Activated CD4-positive, alpha-beta memory T cell treated with anti-CD3 and anti-CD28 coated beads, Interleukin-2, amount 10 ng/mL, durations not matched to agents 7 days and 5 days (primary cell): ENCODE measurements at regions not wholly inside any gene's neighbourhood (a gene's known extent, or its start where the extent isn't known, plus 50 kb on each side); places are given as distances from the start of the nearest gene placed in this dataset.

Source experiments
- CTCF ChIA-PET: fragments of 350-600 bp; sonication (Branson Sonifier 250); formaldehyde crosslinking; loops from one replicate; lab custom pipeline; 2021; ENCODE audit warnings: antibody characterized with exemption, inconsistent platforms; lab: Charles Lee
- POLR2A ChIA-PET: fragments of 350-600 bp; sonication (Branson Sonifier 250); formaldehyde crosslinking; loops from one replicate; lab custom pipeline; 2021; ENCODE audit warnings: antibody characterized with exemption; lab: Charles Lee
- DNase-seq: peaks from one replicate; pipeline ENCODE4 v3.0.0-alpha.2; 2020
- H3K27ac Mint-ChIP-seq: one replicate; pipeline ENCODE4 v1.8.0; 2021; ENCODE audit warnings: mild to moderate bottlenecking, mixed read lengths
- H3K27me3 Mint-ChIP-seq: one replicate; pipeline ENCODE4 v1.8.0; 2021; ENCODE audit warnings: mixed read lengths
- H3K36me3 Mint-ChIP-seq: one replicate; pipeline ENCODE4 v1.8.0; 2021; ENCODE audit warnings: low read depth, mixed read lengths
- H3K4me1 Mint-ChIP-seq: one replicate; pipeline ENCODE4 v1.8.0; 2021; ENCODE audit warnings: mixed read lengths
- H3K4me3 Mint-ChIP-seq: one replicate; pipeline ENCODE4 v1.8.0; 2021; ENCODE audit warnings: mild to moderate bottlenecking, mixed read lengths
- H3K9me3 Mint-ChIP-seq: one replicate; pipeline ENCODE4 v1.8.0; 2021; ENCODE audit warnings: mixed read lengths

- Mint-ChIP-seq H3K9me3 (no peaks in the 10 kb centered on the region), H3K4me3 (no peak overlapping the region), H3K27me3 (no peaks in the 10 kb centered on the region), H3K27ac (no peak overlapping the region), H3K36me3 (no peaks in the 10 kb centered on the region), H3K4me1 (no peaks in the 10 kb centered on the region)
- DNase-seq: no peak
- ChIA-PET POLR2A (no interaction called here), CTCF (no interaction called here)
Observed at GRCh38 chr17:56099649-56100048, 53.6 kb upstream of the ANKFN1 start.
